GM23338 (cell line): ENCODE measurements at regions not wholly inside any gene's neighbourhood (a gene's known extent, or its start where the extent isn't known, plus 50 kb on each side); places are given as distances from the start of the nearest gene placed in this dataset.

Experiments used
- ATAC-seq: fragments of 200-7000 bp; cut with Tn5 transposase; 3 replicates; pipeline ENCODE4 v1.9.1; 2020
- DNase-seq: peaks from one replicate; pipeline ENCODE4 v3.0.0-alpha.2; 2015; ENCODE audit warnings: low spot score
- H2AFZ ChIP-seq: fragments of 200-600 bp; sonication (generic); 2 replicates; pipeline ENCODE4 v1.8.0; 2016; ENCODE audit warnings: antibody characterized with exemption, mild to moderate bottlenecking, moderate library complexity
- H3F3A ChIP-seq: fragments of 200-600 bp; sonication (generic); replicated peaks from 2 replicates; pipeline ENCODE4 v1.8.0; 2017; ENCODE audit warnings: antibody characterized with exemption, mixed run types, low read depth
- H3K27ac ChIP-seq: fragments of 200-600 bp; sonication (generic); 2 replicates; pipeline ENCODE4 v1.6.1; 2016; ENCODE audit warnings: low read depth
- H3K27me3 ChIP-seq: fragments of 200-600 bp; sonication (generic); 2 replicates; pipeline ENCODE4 v1.8.0; 2016; ENCODE audit warnings: mild to moderate bottlenecking, mixed run types, moderate library complexity; ENCODE audit not compliant: insufficient read depth
- H3K36me3 ChIP-seq: fragments of 200-600 bp; sonication (generic); 2 replicates; pipeline ENCODE4 v1.8.0; 2016; ENCODE audit warnings: mild to moderate bottlenecking; ENCODE audit not compliant: insufficient read depth
- H3K4me1 ChIP-seq: fragments of 200-600 bp; sonication (generic); 2 replicates; pipeline ENCODE4 v1.8.0; 2016; ENCODE audit warnings: mild to moderate bottlenecking, moderate library complexity; ENCODE audit not compliant: insufficient read depth
- H3K4me2 ChIP-seq: fragments of 200-600 bp; sonication (generic); 2 replicates; pipeline ENCODE4 v1.7.1; 2017; ENCODE audit warnings: mixed run types
- H3K4me3 ChIP-seq: fragments of 200-600 bp; sonication (generic); 2 replicates; pipeline ENCODE4 v1.6.1; 2016; ENCODE audit warnings: mixed run types
- H3K79me2 ChIP-seq: fragments of 200-600 bp; sonication (generic); replicated peaks from 2 replicates; pipeline ENCODE4 v1.8.0; 2017; ENCODE audit warnings: mild to moderate bottlenecking; ENCODE audit not compliant: insufficient read depth
- H3K9me2 ChIP-seq: fragments of 200-600 bp; sonication (generic); 2 replicates; pipeline ENCODE4 v1.8.0; 2017; ENCODE audit not compliant: insufficient read depth
- H4K20me1 ChIP-seq: fragments of 200-600 bp; sonication (generic); replicated peaks from 2 replicates; pipeline ENCODE4 v1.8.0; 2017; ENCODE audit warnings: mild to moderate bottlenecking; ENCODE audit not compliant: insufficient read depth
- H3K27ac Mint-ChIP-seq: 2 replicates; pipeline ENCODE4 v1.8.0; 2020; ENCODE audit warnings: inconsistent platforms, mild to moderate bottlenecking, moderate library complexity, mixed read lengths
- H3K27me3 Mint-ChIP-seq: 3 replicates; pipeline ENCODE4 v1.8.0; 2022; ENCODE audit warnings: low read depth, mild to moderate bottlenecking, moderate library complexity, mixed read lengths, inconsistent platforms; ENCODE audit not compliant: insufficient read depth, poor library complexity
- H3K36me3 Mint-ChIP-seq: 3 replicates; pipeline ENCODE4 v1.8.0; 2021; ENCODE audit warnings: low read depth, mild to moderate bottlenecking, inconsistent platforms, moderate library complexity, mixed read lengths
- H3K4me1 Mint-ChIP-seq: 3 replicates; pipeline ENCODE4 v1.8.0; 2020; ENCODE audit warnings: mild to moderate bottlenecking, inconsistent platforms, mixed read lengths
- H3K4me3 Mint-ChIP-seq: 3 replicates; pipeline ENCODE4 v1.8.0; 2021; ENCODE audit warnings: moderate library complexity, mild to moderate bottlenecking, inconsistent platforms, mixed read lengths
- H3K9me3 Mint-ChIP-seq: 3 replicates; pipeline ENCODE4 v1.8.0; 2020; ENCODE audit warnings: moderate library complexity, mild to moderate bottlenecking, inconsistent platforms, mixed read lengths
- CREB1 ChIP-seq: fragments of 250-450 bp; sonication (Bioruptor Pico); IDR thresholded peaks from 2 replicates; pipeline ENCODE4 v1.5.0; 2020; ENCODE audit warnings: low read depth, mild to moderate bottlenecking, moderate library complexity
- CTCF ChIP-seq, 2 experiments: fragments of 200-600 bp in 1 of 2; sonication (generic) in 1 of 2; conservative IDR thresholded peaks; 2 replicates each; pipeline versions ENCODE4 v1.5.1 to v1.6.1; 2016 to 2017; ENCODE audit warnings: antibody characterized with exemption in 2 of 2, low read depth in 2 of 2, mild to moderate bottlenecking in 2 of 2, moderate library complexity in 1 of 2
- ETS1 ChIP-seq: IDR thresholded peaks from 2 replicates; pipeline ENCODE4 v1.6.1; 2016; ENCODE audit warnings: antibody characterized with exemption
- EZH2 ChIP-seq: fragments of 200-600 bp; sonication (generic); IDR thresholded peaks from one replicate; pipeline ENCODE4 v1.8.0; 2017; ENCODE audit warnings: antibody characterized with exemption, mild to moderate bottlenecking, low read depth; ENCODE audit not compliant: unreplicated experiment
- EZH2phosphoT487 ChIP-seq: fragments of 200-600 bp; sonication (generic); IDR thresholded peaks from one replicate; pipeline ENCODE4 v1.8.1; 2018; ENCODE audit warnings: antibody characterized with exemption; ENCODE audit not compliant: unreplicated experiment
- JUNB ChIP-seq: IDR thresholded peaks from one replicate; pipeline ENCODE4 v1.6.1; 2016; ENCODE audit warnings: antibody characterized with exemption; ENCODE audit not compliant: unreplicated experiment
- NANOG ChIP-seq: IDR thresholded peaks from 2 replicates; pipeline ENCODE4 v1.6.1; 2016; ENCODE audit warnings: antibody characterized with exemption, borderline replicate concordance
- POLR2AphosphoS5 ChIP-seq: IDR thresholded peaks from 2 replicates; pipeline ENCODE4 v1.6.1; 2016; ENCODE audit warnings: antibody characterized with exemption, low read depth
- STAT1 ChIP-seq: IDR thresholded peaks from one replicate; pipeline ENCODE4 v1.6.1; 2016; ENCODE audit warnings: antibody characterized with exemption; ENCODE audit not compliant: unreplicated experiment
- ZNF114 ChIP-seq: fragments of 250-450 bp; sonication (Bioruptor Pico); IDR thresholded peaks from 2 replicates; pipeline ENCODE4 v1.5.0; 2020; ENCODE audit warnings: mild to moderate bottlenecking, moderate library complexity
- ZNF331 ChIP-seq: fragments of 250-450 bp; sonication (Bioruptor Pico); IDR thresholded peaks from 2 replicates; pipeline ENCODE4 v1.5.0; 2020; ENCODE audit warnings: low read depth, mild to moderate bottlenecking, moderate library complexity
- TF ChIP-seq, protein P1 (sequence below): fragments of 250-450 bp; sonication (Bioruptor Pico); IDR thresholded peaks from 2 replicates; pipeline ENCODE4 v1.5.0; 2020; ENCODE audit warnings: mild to moderate bottlenecking, moderate library complexity
- TF ChIP-seq, protein P2 (sequence below): IDR thresholded peaks from one replicate; pipeline ENCODE4 v1.6.1; 2018; ENCODE audit warnings: antibody characterized with exemption; ENCODE audit not compliant: unreplicated experiment

DNA sequence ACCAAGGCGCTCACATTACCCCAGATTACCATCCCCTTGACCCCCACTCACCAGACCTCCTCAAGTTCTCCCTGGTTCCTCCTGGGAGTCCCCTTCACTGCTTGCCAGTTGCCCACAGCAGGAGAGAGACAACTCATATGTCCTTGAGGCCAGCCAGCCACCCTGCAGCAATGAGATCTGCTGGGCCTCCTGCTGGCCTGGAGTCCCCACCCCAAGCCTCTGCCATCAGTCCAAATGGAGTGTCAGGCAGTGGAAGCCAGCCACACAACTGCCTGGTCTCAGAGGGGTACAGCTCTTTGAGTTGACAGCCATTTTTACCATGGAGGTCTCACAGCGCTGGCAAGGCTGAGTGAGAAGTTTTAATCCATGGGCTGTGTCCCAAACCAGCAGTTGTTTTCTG, 53.0 kb upstream of the EXOC4 start:
- Histone ChIP-seq H4K20me1 (no peaks in the 10 kb centered on the region), H3K4me2 (no peak overlapping the region), H3F3A (no peaks in the 10 kb centered on the region), H3K36me3 (no peaks in the 10 kb centered on the region), H3K79me2 (no peaks in the 10 kb centered on the region), H2AFZ (0 out of 2 replicates have a peak overlapping the region, but pooled peaks have one; percentile 16), H3K9me2 (peaks cover 3% of the 10 kb centered on the region; the same call in 1 of the 2 replicates), H3K4me1 (peaks cover 19% of the 10 kb centered on the region), H3K27me3 (no peaks in the 10 kb centered on the region), H3K4me3 (no peak overlapping the region), H3K27ac (no peak overlapping the region)
- TF ChIP-seq, protein P1, sequence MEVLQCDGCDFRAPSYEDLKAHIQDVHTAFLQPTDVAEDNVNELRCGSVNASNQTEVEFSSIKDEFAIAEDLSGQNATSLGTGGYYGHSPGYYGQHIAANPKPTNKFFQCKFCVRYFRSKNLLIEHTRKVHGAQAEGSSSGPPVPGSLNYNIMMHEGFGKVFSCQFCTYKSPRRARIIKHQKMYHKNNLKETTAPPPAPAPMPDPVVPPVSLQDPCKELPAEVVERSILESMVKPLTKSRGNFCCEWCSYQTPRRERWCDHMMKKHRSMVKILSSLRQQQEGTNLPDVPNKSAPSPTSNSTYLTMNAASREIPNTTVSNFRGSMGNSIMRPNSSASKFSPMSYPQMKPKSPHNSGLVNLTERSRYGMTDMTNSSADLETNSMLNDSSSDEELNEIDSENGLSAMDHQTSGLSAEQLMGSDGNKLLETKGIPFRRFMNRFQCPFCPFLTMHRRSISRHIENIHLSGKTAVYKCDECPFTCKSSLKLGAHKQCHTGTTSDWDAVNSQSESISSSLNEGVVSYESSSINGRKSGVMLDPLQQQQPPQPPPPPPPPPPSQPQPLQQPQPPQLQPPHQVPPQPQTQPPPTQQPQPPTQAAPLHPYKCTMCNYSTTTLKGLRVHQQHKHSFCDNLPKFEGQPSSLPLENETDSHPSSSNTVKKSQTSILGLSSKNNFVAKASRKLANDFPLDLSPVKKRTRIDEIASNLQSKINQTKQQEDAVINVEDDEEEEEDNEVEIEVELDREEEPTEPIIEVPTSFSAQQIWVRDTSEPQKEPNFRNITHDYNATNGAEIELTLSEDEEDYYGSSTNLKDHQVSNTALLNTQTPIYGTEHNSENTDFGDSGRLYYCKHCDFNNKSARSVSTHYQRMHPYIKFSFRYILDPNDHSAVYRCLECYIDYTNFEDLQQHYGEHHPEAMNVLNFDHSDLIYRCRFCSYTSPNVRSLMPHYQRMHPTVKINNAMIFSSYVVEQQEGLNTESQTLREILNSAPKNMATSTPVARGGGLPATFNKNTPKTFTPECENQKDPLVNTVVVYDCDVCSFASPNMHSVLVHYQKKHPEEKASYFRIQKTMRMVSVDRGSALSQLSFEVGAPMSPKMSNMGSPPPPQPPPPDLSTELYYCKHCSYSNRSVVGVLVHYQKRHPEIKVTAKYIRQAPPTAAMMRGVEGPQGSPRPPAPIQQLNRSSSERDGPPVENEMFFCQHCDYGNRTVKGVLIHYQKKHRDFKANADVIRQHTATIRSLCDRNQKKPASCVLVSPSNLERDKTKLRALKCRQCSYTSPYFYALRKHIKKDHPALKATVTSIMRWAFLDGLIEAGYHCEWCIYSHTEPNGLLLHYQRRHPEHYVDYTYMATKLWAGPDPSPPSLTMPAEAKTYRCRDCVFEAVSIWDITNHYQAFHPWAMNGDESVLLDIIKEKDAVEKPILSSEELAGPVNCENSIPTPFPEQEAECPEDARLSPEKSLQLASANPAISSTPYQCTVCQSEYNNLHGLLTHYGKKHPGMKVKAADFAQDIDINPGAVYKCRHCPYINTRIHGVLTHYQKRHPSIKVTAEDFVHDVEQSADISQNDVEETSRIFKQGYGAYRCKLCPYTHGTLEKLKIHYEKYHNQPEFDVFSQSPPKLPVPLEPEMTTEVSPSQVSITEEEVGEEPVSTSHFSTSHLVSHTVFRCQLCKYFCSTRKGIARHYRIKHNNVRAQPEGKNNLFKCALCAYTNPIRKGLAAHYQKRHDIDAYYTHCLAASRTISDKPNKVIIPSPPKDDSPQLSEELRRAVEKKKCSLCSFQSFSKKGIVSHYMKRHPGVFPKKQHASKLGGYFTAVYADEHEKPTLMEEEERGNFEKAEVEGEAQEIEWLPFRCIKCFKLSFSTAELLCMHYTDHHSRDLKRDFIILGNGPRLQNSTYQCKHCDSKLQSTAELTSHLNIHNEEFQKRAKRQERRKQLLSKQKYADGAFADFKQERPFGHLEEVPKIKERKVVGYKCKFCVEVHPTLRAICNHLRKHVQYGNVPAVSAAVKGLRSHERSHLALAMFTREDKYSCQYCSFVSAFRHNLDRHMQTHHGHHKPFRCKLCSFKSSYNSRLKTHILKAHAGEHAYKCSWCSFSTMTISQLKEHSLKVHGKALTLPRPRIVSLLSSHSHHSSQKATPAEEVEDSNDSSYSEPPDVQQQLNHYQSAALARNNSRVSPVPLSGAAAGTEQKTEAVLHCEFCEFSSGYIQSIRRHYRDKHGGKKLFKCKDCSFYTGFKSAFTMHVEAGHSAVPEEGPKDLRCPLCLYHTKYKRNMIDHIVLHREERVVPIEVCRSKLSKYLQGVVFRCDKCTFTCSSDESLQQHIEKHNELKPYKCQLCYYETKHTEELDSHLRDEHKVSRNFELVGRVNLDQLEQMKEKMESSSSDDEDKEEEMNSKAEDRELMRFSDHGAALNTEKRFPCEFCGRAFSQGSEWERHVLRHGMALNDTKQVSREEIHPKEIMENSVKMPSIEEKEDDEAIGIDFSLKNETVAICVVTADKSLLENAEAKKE, result no peak
- TF ChIP-seq NANOG, result no peak
- no peak for TF ChIP-seq ZNF331 (CRISPR knock-in tag)
- TF ChIP-seq, protein P2, sequence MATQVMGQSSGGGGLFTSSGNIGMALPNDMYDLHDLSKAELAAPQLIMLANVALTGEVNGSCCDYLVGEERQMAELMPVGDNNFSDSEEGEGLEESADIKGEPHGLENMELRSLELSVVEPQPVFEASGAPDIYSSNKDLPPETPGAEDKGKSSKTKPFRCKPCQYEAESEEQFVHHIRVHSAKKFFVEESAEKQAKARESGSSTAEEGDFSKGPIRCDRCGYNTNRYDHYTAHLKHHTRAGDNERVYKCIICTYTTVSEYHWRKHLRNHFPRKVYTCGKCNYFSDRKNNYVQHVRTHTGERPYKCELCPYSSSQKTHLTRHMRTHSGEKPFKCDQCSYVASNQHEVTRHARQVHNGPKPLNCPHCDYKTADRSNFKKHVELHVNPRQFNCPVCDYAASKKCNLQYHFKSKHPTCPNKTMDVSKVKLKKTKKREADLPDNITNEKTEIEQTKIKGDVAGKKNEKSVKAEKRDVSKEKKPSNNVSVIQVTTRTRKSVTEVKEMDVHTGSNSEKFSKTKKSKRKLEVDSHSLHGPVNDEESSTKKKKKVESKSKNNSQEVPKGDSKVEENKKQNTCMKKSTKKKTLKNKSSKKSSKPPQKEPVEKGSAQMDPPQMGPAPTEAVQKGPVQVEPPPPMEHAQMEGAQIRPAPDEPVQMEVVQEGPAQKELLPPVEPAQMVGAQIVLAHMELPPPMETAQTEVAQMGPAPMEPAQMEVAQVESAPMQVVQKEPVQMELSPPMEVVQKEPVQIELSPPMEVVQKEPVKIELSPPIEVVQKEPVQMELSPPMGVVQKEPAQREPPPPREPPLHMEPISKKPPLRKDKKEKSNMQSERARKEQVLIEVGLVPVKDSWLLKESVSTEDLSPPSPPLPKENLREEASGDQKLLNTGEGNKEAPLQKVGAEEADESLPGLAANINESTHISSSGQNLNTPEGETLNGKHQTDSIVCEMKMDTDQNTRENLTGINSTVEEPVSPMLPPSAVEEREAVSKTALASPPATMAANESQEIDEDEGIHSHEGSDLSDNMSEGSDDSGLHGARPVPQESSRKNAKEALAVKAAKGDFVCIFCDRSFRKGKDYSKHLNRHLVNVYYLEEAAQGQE, result no peak
- no peak for TF ChIP-seq ZNF114
- TF ChIP-seq ETS1, result no peak
- no peak for TF ChIP-seq STAT1
- no peak for TF ChIP-seq EZH2phosphoT487
- no peak for TF ChIP-seq POLR2AphosphoS5
- TF ChIP-seq JUNB, result no peak
- no peak for TF ChIP-seq EZH2
- no peak for TF ChIP-seq CTCF (conservative IDR thresholded peaks at IDR 0.05; ENCODE audit: low read depth in 2 of 2)
- no peak for TF ChIP-seq CREB1 (CRISPR knock-in tag)
- H3K27me3 Mint-ChIP-seq, result peaks cover 6% of the 10 kb centered on the region
- peaks cover 31% of the 10 kb centered on the region for H3K4me1 Mint-ChIP-seq
- no peak overlapping the region for H3K4me3 Mint-ChIP-seq
- H3K9me3 Mint-ChIP-seq, result peaks cover 3% of the 10 kb centered on the region
- H3K27ac Mint-ChIP-seq, result no peak overlapping the region
- peaks cover 7% of the 10 kb centered on the region; the same call in 2 of the 3 replicates for H3K36me3 Mint-ChIP-seq
- DNase-seq (no peak), ATAC-seq (no peak)
